ENCODE measurements at regions not wholly inside any gene's neighbourhood (a gene's known extent, or its start where the extent isn't known, plus 50 kb on each side); places are given as distances from the start of the nearest gene placed in this dataset.

DNA sequence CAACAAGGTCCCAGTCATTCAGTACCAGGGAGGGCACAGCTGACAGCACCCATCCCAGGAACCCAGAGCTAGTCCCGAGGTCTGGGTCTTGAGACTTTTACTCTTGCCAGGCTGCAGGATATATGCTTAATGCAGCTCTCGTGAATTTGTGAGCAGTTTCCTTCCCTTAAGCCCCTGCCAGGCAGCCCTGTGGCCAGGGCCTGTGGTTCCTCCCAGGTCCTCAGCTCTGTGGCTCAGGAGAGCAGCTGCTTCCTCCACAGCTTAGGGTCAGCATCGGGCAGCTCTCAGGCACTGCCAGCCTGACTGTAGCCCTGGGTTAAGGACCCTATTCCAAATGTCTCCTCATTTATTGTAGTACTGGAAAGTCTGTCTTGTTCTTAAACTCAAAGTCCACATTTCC lies 1384.8 kb downstream of the RPIA start (continued):
- TF ChIP-seq, protein P1, sequence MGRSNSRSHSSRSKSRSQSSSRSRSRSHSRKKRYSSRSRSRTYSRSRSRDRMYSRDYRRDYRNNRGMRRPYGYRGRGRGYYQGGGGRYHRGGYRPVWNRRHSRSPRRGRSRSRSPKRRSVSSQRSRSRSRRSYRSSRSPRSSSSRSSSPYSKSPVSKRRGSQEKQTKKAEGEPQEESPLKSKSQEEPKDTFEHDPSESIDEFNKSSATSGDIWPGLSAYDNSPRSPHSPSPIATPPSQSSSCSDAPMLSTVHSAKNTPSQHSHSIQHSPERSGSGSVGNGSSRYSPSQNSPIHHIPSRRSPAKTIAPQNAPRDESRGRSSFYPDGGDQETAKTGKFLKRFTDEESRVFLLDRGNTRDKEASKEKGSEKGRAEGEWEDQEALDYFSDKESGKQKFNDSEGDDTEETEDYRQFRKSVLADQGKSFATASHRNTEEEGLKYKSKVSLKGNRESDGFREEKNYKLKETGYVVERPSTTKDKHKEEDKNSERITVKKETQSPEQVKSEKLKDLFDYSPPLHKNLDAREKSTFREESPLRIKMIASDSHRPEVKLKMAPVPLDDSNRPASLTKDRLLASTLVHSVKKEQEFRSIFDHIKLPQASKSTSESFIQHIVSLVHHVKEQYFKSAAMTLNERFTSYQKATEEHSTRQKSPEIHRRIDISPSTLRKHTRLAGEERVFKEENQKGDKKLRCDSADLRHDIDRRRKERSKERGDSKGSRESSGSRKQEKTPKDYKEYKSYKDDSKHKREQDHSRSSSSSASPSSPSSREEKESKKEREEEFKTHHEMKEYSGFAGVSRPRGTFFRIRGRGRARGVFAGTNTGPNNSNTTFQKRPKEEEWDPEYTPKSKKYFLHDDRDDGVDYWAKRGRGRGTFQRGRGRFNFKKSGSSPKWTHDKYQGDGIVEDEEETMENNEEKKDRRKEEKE (IDR thresholded peaks at IDR 0.05): no peak

DNA sequence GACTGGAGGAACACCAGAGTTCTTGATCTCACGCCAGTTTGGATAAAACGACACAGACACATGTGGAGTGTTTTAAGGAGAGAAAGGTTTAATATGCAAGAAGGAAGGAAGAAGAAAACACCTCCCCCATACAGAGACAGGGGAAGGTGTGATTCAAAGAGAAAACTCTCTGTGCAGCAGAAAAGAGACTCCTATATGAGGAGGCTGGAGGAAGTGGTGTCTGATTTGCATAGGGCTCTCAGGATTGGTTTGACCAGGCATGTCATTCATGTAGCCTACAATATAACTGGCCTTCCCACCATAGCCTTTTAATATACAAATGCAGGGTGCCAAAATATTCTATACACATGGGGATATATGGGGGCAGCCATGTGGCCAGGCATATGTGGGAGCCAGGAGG lies 1386.5 kb downstream of the RPIA start:
- no peak for FAIRE-seq
- RAD21 ChIA-PET (ENCODE audit: unreplicated experiment): no interaction called here

More for the DNA sequence above, 1386.5 kb downstream of the RPIA start:
- Histone ChIP-seq H3K4me2 (ENCODE audit: control insufficient read depth, insufficient read depth) (no peak overlapping the region), H3K4me1 (ENCODE audit: control insufficient read depth, insufficient read depth, low read length) (no peaks in the 10 kb centered on the region), H4K20me1 (ENCODE audit: control insufficient read depth, insufficient read depth) (no peaks in the 10 kb centered on the region), H3K79me2 (ENCODE audit: control insufficient read depth, insufficient read depth, low read length) (no peaks in the 10 kb centered on the region), H3K27me3 (replicated peaks in 1 of 2; ENCODE audit: control insufficient read depth in 2 of 2, insufficient read depth in 2 of 2, low read length in 1 of 2) (no peaks in the 10 kb centered on the region; a peak in 1 of 4 replicates), H3K9ac (ENCODE audit: control insufficient read depth, insufficient read depth, low read length) (no peak overlapping the region), H3K36me3 (ENCODE audit: control insufficient read depth in 2 of 2, insufficient read depth in 2 of 2, low read length in 1 of 2) (no peaks in the 10 kb centered on the region), H2AFZ (ENCODE audit: control insufficient read depth, low read depth, low read length) (no peak overlapping the region), H3K4me3 (no peak overlapping the region), H3K27ac (ENCODE audit: control insufficient read depth, insufficient read depth) (no peak overlapping the region), H3K9me3 (replicated peaks; ENCODE audit: control insufficient read depth, insufficient read depth, low read length) (no peaks in the 10 kb centered on the region)
- SMC1A ChIA-PET (ENCODE audit: uncharacterized antibody, unreplicated experiment): no interaction called here
- DNase-seq (ENCODE audit: low read depth, low spot score) (no peak), ATAC-seq (no peak)
- no TSS peak for BruUV-seq (replicated peaks)
- WGBS (ENCODE audit: insufficient coverage, insufficient replicate concordance, low lambda C conversion rate, missing lambda C conversion rate): 63% methylated on average over 2 of the region's 2 CpGs
- in situ Hi-C loops (cut with MboI) (no loop called here), intact Hi-C loops (cut with micrococcal nuclease; ENCODE audit: unreplicated experiment) (no loop called here)
- TF ChIP-seq, protein P2, sequence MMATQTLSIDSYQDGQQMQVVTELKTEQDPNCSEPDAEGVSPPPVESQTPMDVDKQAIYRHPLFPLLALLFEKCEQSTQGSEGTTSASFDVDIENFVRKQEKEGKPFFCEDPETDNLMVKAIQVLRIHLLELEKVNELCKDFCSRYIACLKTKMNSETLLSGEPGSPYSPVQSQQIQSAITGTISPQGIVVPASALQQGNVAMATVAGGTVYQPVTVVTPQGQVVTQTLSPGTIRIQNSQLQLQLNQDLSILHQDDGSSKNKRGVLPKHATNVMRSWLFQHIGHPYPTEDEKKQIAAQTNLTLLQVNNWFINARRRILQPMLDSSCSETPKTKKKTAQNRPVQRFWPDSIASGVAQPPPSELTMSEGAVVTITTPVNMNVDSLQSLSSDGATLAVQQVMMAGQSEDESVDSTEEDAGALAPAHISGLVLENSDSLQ (IDR thresholded peaks at IDR 0.05): peak; percentile 49
- no peak for TF ChIP-seq MYB (IDR thresholded peaks at IDR 0.05; ENCODE audit: borderline replicate concordance, low read depth, low read length)
- CTCF ChIA-PET: no interaction called here
- POLR2A ChIA-PET: no interaction called here

Measured in GM12878 (cell line).